Stomach (tissue), 4 donors: ENCODE measurements at regions not wholly inside any gene's neighbourhood (a gene's known extent, or its start where the extent isn't known, plus 50 kb on each side); places are given as distances from the start of the nearest gene placed in this dataset.

Experiments
- POLR2A ChIP-seq, 4 donors: fragments of 450-650 bp; IDR thresholded peaks; one replicate each; pipeline ENCODE4 v1.6.1; 2016; ENCODE audit warnings: antibody characterized with exemption in 4 of 4, control low read depth in 2 of 4, mild to moderate bottlenecking in 1 of 4, moderate library complexity in 1 of 4
- TF ChIP-seq, protein P1 (sequence below), 7 experiments: fragments of 450-650 bp in 4 of 7; fragments of 200-600 bp in 3 of 7; sonication (generic) in 3 of 7; IDR thresholded peaks; one replicate each; pipeline ENCODE4 v1.5.1; 2016 to 2019; ENCODE audit warnings: antibody characterized with exemption in 7 of 7, control low read depth in 2 of 7, mild to moderate bottlenecking in 1 of 7

DNA sequence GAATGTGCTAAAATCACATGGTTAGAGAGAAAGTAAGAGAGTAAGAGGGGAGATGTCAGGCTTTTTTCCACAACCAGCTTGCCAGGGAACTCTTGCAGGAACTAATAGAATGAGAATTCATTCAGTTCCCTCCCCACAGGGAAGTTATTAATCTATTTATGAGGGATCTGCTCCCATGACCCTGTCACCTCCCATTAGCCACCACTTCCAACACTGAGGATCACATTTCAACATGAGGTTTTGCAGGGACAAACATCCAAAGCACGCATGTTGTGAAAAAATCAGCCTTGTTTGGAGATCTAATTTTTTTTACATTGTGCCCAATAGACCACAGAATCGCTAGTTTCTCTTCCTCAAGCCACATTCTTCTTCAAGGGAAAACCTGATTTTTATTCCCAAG, 904.0 kb downstream of the TBL1XR1 start:
- TF ChIP-seq, protein P1, sequence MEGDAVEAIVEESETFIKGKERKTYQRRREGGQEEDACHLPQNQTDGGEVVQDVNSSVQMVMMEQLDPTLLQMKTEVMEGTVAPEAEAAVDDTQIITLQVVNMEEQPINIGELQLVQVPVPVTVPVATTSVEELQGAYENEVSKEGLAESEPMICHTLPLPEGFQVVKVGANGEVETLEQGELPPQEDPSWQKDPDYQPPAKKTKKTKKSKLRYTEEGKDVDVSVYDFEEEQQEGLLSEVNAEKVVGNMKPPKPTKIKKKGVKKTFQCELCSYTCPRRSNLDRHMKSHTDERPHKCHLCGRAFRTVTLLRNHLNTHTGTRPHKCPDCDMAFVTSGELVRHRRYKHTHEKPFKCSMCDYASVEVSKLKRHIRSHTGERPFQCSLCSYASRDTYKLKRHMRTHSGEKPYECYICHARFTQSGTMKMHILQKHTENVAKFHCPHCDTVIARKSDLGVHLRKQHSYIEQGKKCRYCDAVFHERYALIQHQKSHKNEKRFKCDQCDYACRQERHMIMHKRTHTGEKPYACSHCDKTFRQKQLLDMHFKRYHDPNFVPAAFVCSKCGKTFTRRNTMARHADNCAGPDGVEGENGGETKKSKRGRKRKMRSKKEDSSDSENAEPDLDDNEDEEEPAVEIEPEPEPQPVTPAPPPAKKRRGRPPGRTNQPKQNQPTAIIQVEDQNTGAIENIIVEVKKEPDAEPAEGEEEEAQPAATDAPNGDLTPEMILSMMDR (IDR thresholded peaks at IDR 0.05): no peak
- TF ChIP-seq POLR2A (IDR thresholded peaks at IDR 0.05): no peak
